ENCODE measurements at regions not wholly inside any gene's neighbourhood (a gene's known extent, or its start where the extent isn't known, plus 50 kb on each side); places are given as distances from the start of the nearest gene placed in this dataset.

GRCh38 chr20:11094196-11094595 lies 420.4 kb upstream of the JAG1 start:
- Histone ChIP-seq H3K27me3 (no peaks in the 10 kb centered on the region), H3K9me3 (no peaks in the 10 kb centered on the region), H3K4me3 (no peak overlapping the region), H3K36me3 (no peaks in the 10 kb centered on the region), H3K4me1 (peaks cover 0 to 3% (median 0%) of the 10 kb centered on the region in 4 donors), H3K27ac (no peak overlapping the region)
- TF ChIP-seq, protein P1, sequence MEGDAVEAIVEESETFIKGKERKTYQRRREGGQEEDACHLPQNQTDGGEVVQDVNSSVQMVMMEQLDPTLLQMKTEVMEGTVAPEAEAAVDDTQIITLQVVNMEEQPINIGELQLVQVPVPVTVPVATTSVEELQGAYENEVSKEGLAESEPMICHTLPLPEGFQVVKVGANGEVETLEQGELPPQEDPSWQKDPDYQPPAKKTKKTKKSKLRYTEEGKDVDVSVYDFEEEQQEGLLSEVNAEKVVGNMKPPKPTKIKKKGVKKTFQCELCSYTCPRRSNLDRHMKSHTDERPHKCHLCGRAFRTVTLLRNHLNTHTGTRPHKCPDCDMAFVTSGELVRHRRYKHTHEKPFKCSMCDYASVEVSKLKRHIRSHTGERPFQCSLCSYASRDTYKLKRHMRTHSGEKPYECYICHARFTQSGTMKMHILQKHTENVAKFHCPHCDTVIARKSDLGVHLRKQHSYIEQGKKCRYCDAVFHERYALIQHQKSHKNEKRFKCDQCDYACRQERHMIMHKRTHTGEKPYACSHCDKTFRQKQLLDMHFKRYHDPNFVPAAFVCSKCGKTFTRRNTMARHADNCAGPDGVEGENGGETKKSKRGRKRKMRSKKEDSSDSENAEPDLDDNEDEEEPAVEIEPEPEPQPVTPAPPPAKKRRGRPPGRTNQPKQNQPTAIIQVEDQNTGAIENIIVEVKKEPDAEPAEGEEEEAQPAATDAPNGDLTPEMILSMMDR (IDR thresholded peaks at IDR 0.05) = no peak
- intact Hi-C loops (cut with DNase I; ENCODE audit: low total_unique reads) = no loop called here
- DNase-seq = no peak

- TF ChIP-seq, protein P1 (IDR thresholded peaks at IDR 0.05) = no peak
- intact Hi-C loops (cut with DNase I; ENCODE audit: low total_unique reads) = no loop called here
Observed at GRCh38 chr20:11094711-11095110, 420.9 kb upstream of the JAG1 start.

DNA sequence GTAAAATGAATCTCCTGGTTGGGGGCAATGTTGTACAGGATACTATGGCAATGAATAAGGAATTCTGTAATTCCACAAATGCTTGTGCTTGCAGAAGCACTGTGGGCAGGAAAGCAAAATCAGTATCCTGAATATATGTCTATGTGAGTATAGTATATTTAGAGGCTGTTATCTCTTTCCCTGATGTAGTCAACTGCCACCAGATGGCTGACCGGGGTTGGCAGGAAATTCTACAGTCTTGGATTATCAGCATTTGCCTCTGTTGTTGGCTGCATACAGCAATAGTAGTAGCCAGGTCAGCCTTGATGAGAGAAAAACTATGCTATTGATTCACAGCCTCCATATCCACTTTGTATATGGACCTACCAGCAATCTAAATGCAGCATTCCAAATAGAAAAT lies 425.1 kb upstream of the JAG1 start:
- Histone ChIP-seq H3K9me3 (no peaks in the 10 kb centered on the region), H3K27ac (no peak overlapping the region), H3K4me1 (no peaks in the 10 kb centered on the region), H3K36me3 (no peaks in the 10 kb centered on the region), H3K4me3 (no peak overlapping the region), H3K27me3 (no peaks in the 10 kb centered on the region)
- TF ChIP-seq, protein P1 (IDR thresholded peaks at IDR 0.05) = no peak
- DNase-seq = no peak
- intact Hi-C loops (cut with DNase I; ENCODE audit: low total_unique reads) = no loop called here

More at GRCh38 chr20:11094711-11095110, 420.9 kb upstream of the JAG1 start:
- H3K4me3 ChIP-seq = no peak overlapping the region
- H3K9me3 ChIP-seq = no peaks in the 10 kb centered on the region
- no peak for DNase-seq
- no peaks in the 10 kb centered on the region for H3K36me3 ChIP-seq
- H3K4me1 ChIP-seq = peaks cover 0 to 3% (median 0%) of the 10 kb centered on the region in 4 donors
- H3K27ac ChIP-seq = no peak overlapping the region
- no peaks in the 10 kb centered on the region for H3K27me3 ChIP-seq

DNA sequence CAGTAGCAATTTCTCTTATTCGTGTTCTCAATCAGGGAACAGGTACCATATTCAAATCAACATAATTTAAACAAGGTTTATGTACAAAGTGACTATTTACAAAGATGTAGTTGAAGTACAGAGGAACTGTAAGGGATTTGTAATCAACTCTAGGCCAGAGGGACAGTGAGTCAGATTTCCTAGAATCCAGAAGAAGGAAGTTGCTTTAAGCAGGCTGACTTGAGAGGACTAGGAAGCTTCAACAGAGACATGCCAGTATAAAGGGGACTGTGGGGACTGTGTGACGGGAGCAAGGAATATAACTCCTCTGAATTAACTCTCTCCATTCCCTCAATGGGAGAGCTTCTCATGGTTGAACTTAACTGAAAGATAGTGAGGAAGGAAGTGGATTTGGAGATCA lies 427.4 kb upstream of the JAG1 start:
- TF ChIP-seq, protein P1 (IDR thresholded peaks at IDR 0.05) = no peak
- no peak for DNase-seq
- H3K27me3 ChIP-seq = no peaks in the 10 kb centered on the region
- H3K27ac ChIP-seq = no peak overlapping the region
- H3K4me3 ChIP-seq = no peak overlapping the region
- no peaks in the 10 kb centered on the region for H3K36me3 ChIP-seq
- no peaks in the 10 kb centered on the region for H3K9me3 ChIP-seq
- intact Hi-C loops (cut with DNase I; ENCODE audit: low total_unique reads) = no loop called here
- H3K4me1 ChIP-seq = no peaks in the 10 kb centered on the region

DNA sequence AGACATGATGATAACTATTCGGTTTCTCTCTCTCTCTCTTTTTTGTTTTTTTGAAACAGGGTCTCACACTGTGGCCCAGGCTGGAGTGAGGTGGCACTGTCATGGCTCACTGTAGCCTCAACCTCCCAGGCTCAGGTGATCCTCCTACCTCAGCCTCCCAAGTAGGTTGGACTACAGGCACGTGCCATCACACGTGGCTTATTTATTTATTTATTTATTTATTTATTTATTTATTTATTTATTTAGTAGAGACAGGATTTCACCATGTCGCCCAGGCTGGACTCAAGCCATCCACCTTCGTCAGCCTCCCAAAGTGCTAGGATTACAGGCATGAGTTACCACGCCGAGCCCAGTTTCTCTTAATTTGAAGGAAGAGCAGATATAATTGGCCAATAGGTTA lies 427.9 kb upstream of the JAG1 start:
- Histone ChIP-seq H3K4me1 (no peaks in the 10 kb centered on the region), H3K27me3 (no peaks in the 10 kb centered on the region), H3K36me3 (no peaks in the 10 kb centered on the region), H3K27ac (no peak overlapping the region), H3K9me3 (no peaks in the 10 kb centered on the region), H3K4me3 (no peak overlapping the region)
- intact Hi-C loops (cut with DNase I; ENCODE audit: low total_unique reads) = no loop called here
- no peak for DNase-seq
- TF ChIP-seq, protein P1 (IDR thresholded peaks at IDR 0.05) = no peak

- Histone ChIP-seq H3K27me3 (no peaks in the 10 kb centered on the region), H3K9me3 (no peaks in the 10 kb centered on the region), H3K36me3 (no peaks in the 10 kb centered on the region), H3K27ac (no peak overlapping the region), H3K4me3 (no peak overlapping the region), H3K4me1 (peaks cover 0 to 6% (median 0%) of the 10 kb centered on the region in 4 donors)
- no peak for DNase-seq
- TF ChIP-seq, protein P1 (IDR thresholded peaks at IDR 0.05) = no peak
- intact Hi-C loops (cut with DNase I; ENCODE audit: low total_unique reads) = no loop called here
Observed at GRCh38 chr20:11103866-11104265, 430.1 kb upstream of the JAG1 start.

Data from tibial artery (tissue), 4 donors.